Heart right ventricle (tissue), 16 donors: ENCODE measurements at regions not wholly inside any gene's neighbourhood (a gene's known extent, or its start where the extent isn't known, plus 50 kb on each side); places are given as distances from the start of the nearest gene placed in this dataset.

Source experiments
- ATAC-seq, 8 donors: fragments of 200-7000 bp; cut with Tn5 transposase; one replicate each; pipeline ENCODE4 v1.9.1; 2020; ENCODE audit warnings: mild to moderate bottlenecking in 8 of 8, moderate library complexity in 8 of 8, moderate number of reproducible peaks in 1 of 8
- DNase-seq, 2 donors: peaks; one replicate each; pipeline ENCODE4 v3.0.0-alpha.2; 2020
- H3K27ac ChIP-seq, 10 donors: fragments of 200-600 bp; sonication (generic) in 2 of 10; one replicate each; pipeline versions ENCODE4 v1.5.0 to v1.8.0; 2020 to 2022; ENCODE audit warnings: mild to moderate bottlenecking in 3 of 10
- H3K27me3 ChIP-seq, 7 donors: fragments of 200-600 bp; one replicate each; pipeline ENCODE4 v1.8.0; 2021 to 2022; ENCODE audit warnings: mild to moderate bottlenecking in 2 of 7
- H3K36me3 ChIP-seq, 9 donors: fragments of 200-600 bp; sonication (generic) in 1 of 9; one replicate each; pipeline versions ENCODE4 v1.5.0 to v1.8.0; 2020 to 2022; ENCODE audit warnings: mild to moderate bottlenecking in 2 of 9
- H3K4me1 ChIP-seq, 9 donors: fragments of 200-600 bp; sonication (generic) in 1 of 9; one replicate each; pipeline versions ENCODE4 v1.5.0 to v1.8.0; 2020 to 2022; ENCODE audit warnings: mild to moderate bottlenecking in 4 of 9
- H3K4me3 ChIP-seq, 10 donors: fragments of 200-600 bp; sonication (generic) in 2 of 10; one replicate each; pipeline versions ENCODE4 v1.5.0 to v1.8.0; 2020 to 2022; ENCODE audit warnings: mild to moderate bottlenecking in 7 of 10, moderate library complexity in 2 of 10
- H3K9me3 ChIP-seq, 11 donors: fragments of 200-600 bp in 10 of 11; sonication (generic) in 2 of 11; one replicate each; pipeline versions ENCODE4 v1.5.0 to v1.8.0; 2013 to 2022; ENCODE audit warnings: mild to moderate bottlenecking in 2 of 11, control low read depth in 1 of 11, moderate library complexity in 1 of 11
- CTCF ChIP-seq, 9 donors: fragments of 200-600 bp; sonication (generic) in 2 of 9; IDR thresholded peaks; one replicate each; pipeline versions ENCODE4 v1.5.0 to v1.8.0; 2021 to 2022; ENCODE audit warnings: antibody characterized with exemption in 9 of 9, mild to moderate bottlenecking in 5 of 9, moderate library complexity in 1 of 9
- WGBS, 2 donors: extraction: QIAGEN DNeasy Blood & Tissue Kit; methylation state at CpG; one replicate each; pipeline ENCODE4 v1.1.7; 2013; ENCODE audit warnings: inconsistent platforms in 1 of 2; 5-methylcytosine and 5-hydroxymethylcytosine counted together
- intact Hi-C, 10 donors: fragments of 100-400 bp; cut with DNase I; formaldehyde crosslinking; loops; one replicate each; pipeline versions ENCODE4 v1.11.1 to v1.14.2; 2022
- donor health status: Arrhythmogenic right ventricular cardiomyopathy.
- donor health status: ischemic (EF 13 %, LVEDD 7.1; RV severe dilation, severe dysfunction).
- donor health status: healthy with polysubstance abuse.
- donor health status: DM: no; HTN: yes; CAD: no.
- donor health status: DM: no; HTN: no; CAD: no.
- donor health status: ischemic (EF 25% LVEDD 6.9; RV normal size, moderate dysfunction).
- donor health status: ischemic (EF 25% LVEDD 5.7; RV mildly dilated, moderate dysfunction).
- donor health status: healthy.
- donor health status: DM: yes; HTN: yes; CAD: no.
- donor health status: Ischemic cardiomyopathy.
- donor health status: ischemic (EF 35%, LVEDD 5.7; RV mildly dilated, moderate dysfunction).
- donor health status: nonischemic (EF 11% LVEDD 7.7; RV severe dilation, severe dysfunction).
- donor health status: DM: yes; HTN: yes; CAD: no.
- donor health status: PGD.
- donor health status: ischemic (EF 29% LVEDD 5.4; RV normal size, mild dysfunction).
- donor health status: nonischemic (EF 23%, LVEDD 6.1; RV moderate dilation, normal function).

GRCh38 chr16:62157544-62157943 lies 121.3 kb upstream of the CDH8 start:
- DNase-seq: no peak
- no peak overlapping the region for H3K4me3 ChIP-seq
- H3K36me3 ChIP-seq: no peaks in the 10 kb centered on the region
- H3K27ac ChIP-seq: no peak overlapping the region
- intact Hi-C loops: no loop called here
- peaks cover 0 to 12% (median 0%) of the 10 kb centered on the region in 11 donors for H3K9me3 ChIP-seq
- WGBS, 2 donors: 90 to 93% methylated on average over 3 of the region's 3 CpGs
- H3K27me3 ChIP-seq: no peaks in the 10 kb centered on the region
- no peaks in the 10 kb centered on the region for H3K4me1 ChIP-seq
- no peak for TF ChIP-seq CTCF (IDR thresholded peaks at IDR 0.05)
- ATAC-seq: no peak

GRCh38 chr16:62156971-62157370 lies 120.7 kb upstream of the CDH8 start:
- Histone ChIP-seq H3K4me1 (no peaks in the 10 kb centered on the region), H3K36me3 (no peaks in the 10 kb centered on the region), H3K27ac (no peak overlapping the region), H3K4me3 (no peak overlapping the region), H3K27me3 (no peaks in the 10 kb centered on the region), H3K9me3 (peaks cover 0 to 6% (median 0%) of the 10 kb centered on the region in 11 donors)
- no peak for ATAC-seq
- no peak for TF ChIP-seq CTCF (IDR thresholded peaks at IDR 0.05)
- 78 to 83% methylated on average over 2 of the region's 2 CpGs for WGBS, 2 donors
- no peak for DNase-seq
- intact Hi-C loops: no loop called here

- Histone ChIP-seq H3K36me3 (no peaks in the 10 kb centered on the region), H3K4me1 (no peaks in the 10 kb centered on the region), H3K27me3 (no peaks in the 10 kb centered on the region), H3K27ac (no peak overlapping the region), H3K9me3 (no peaks in the 10 kb centered on the region), H3K4me3 (no peak overlapping the region)
- no peak for TF ChIP-seq CTCF (IDR thresholded peaks at IDR 0.05)
- intact Hi-C loops: no loop called here
- DNase-seq: no peak
- no peak for ATAC-seq
Observed at GRCh38 chr16:62149631-62150030, 113.4 kb upstream of the CDH8 start.

GRCh38 chr16:62137996-62138395 lies 101.8 kb upstream of the CDH8 start:
- Histone ChIP-seq H3K27ac (no peak overlapping the region), H3K27me3 (no peaks in the 10 kb centered on the region), H3K4me1 (no peaks in the 10 kb centered on the region), H3K36me3 (no peaks in the 10 kb centered on the region), H3K9me3 (peaks cover 0 to 17% (median 0%) of the 10 kb centered on the region in 11 donors), H3K4me3 (no peak overlapping the region)
- 78 to 91% methylated on average over 3 of the region's 3 CpGs for WGBS, 2 donors
- DNase-seq (no peak), ATAC-seq (no peak)
- TF ChIP-seq CTCF (IDR thresholded peaks at IDR 0.05): no peak
- intact Hi-C loops: no loop called here

GRCh38 chr16:62135911-62136310 lies 99.7 kb upstream of the CDH8 start:
- no peak for DNase-seq
- Histone ChIP-seq H3K27ac (no peak overlapping the region), H3K36me3 (no peaks in the 10 kb centered on the region), H3K4me3 (no peak overlapping the region), H3K9me3 (peaks cover 0 to 17% (median 0%) of the 10 kb centered on the region in 11 donors), H3K4me1 (no peaks in the 10 kb centered on the region), H3K27me3 (no peaks in the 10 kb centered on the region)
- ATAC-seq: no peak
- intact Hi-C loops: no loop called here
- 53 to 64% methylated on average over 2 of the region's 2 CpGs for WGBS, 2 donors
- TF ChIP-seq CTCF (IDR thresholded peaks at IDR 0.05): no peak
